ENCODE measurements at regions not wholly inside any gene's neighbourhood (a gene's known extent, or its start where the extent isn't known, plus 50 kb on each side); places are given as distances from the start of the nearest gene placed in this dataset.

GRCh38 chrX:149346306-149346705 is 158.8 kb downstream of the IDS start:
- no peak overlapping the region for H3K27ac ChIP-seq (ENCODE audit: low read depth, low read length)
- no peaks in the 10 kb centered on the region for H3K9me3 ChIP-seq (ENCODE audit: control insufficient read depth, insufficient read depth, low read length)
- no peaks in the 10 kb centered on the region for H3K27me3 ChIP-seq (ENCODE audit: control insufficient read depth, insufficient read depth, low read length)
- ChIA-PET POLR2A (no interaction called here), CTCF (no interaction called here)
- TF ChIP-seq CTCF (IDR thresholded peaks at IDR 0.05; ENCODE audit: low read depth, low read length), result no peak
- H3K4me3 ChIP-seq (ENCODE audit: low read depth, low read length), result no peak overlapping the region
- DNase-seq (ENCODE audit: low read depth, low spot score), result no peak

GRCh38 chrX:149322316-149322715 is 182.8 kb downstream of the IDS start:
- no peak overlapping the region for H3K4me3 ChIP-seq (ENCODE audit: low read depth, low read length)
- DNase-seq (ENCODE audit: low read depth, low spot score), result no peak
- ChIA-PET POLR2A (no interaction called here), CTCF (no interaction called here)
- H3K9me3 ChIP-seq (ENCODE audit: control insufficient read depth, insufficient read depth, low read length), result no peaks in the 10 kb centered on the region
- H3K27ac ChIP-seq (ENCODE audit: low read depth, low read length), result no peak overlapping the region
- no peaks in the 10 kb centered on the region for H3K27me3 ChIP-seq (ENCODE audit: control insufficient read depth, insufficient read depth, low read length)
- no peak for TF ChIP-seq CTCF (IDR thresholded peaks at IDR 0.05; ENCODE audit: low read depth, low read length)

- Histone ChIP-seq H3K27ac (ENCODE audit: low read depth, low read length) (no peak overlapping the region), H3K27me3 (ENCODE audit: control insufficient read depth, insufficient read depth, low read length) (no peaks in the 10 kb centered on the region), H3K9me3 (ENCODE audit: control insufficient read depth, insufficient read depth, low read length) (no peaks in the 10 kb centered on the region), H3K4me3 (ENCODE audit: low read depth, low read length) (no peak overlapping the region)
- CTCF ChIA-PET, result no interaction called here
- DNase-seq (ENCODE audit: low read depth, low spot score), result no peak
- POLR2A ChIA-PET, result no interaction called here
- TF ChIP-seq CTCF (IDR thresholded peaks at IDR 0.05; ENCODE audit: low read depth, low read length), result no peak
Measured at GRCh38 chrX:149313871-149314371, 191.2 kb downstream of the IDS start.

- Histone ChIP-seq H3K27ac (ENCODE audit: low read depth, low read length) (no peak overlapping the region), H3K4me3 (ENCODE audit: low read depth, low read length) (no peak overlapping the region), H3K9me3 (ENCODE audit: control insufficient read depth, insufficient read depth, low read length) (no peaks in the 10 kb centered on the region), H3K27me3 (ENCODE audit: control insufficient read depth, insufficient read depth, low read length) (no peaks in the 10 kb centered on the region)
- POLR2A ChIA-PET, result no interaction called here
- TF ChIP-seq CTCF (IDR thresholded peaks at IDR 0.05; ENCODE audit: low read depth, low read length), result no peak
- DNase-seq (ENCODE audit: low read depth, low spot score), result no peak
- CTCF ChIA-PET, result no interaction called here
Measured at GRCh38 chrX:149312988-149313387, 192.1 kb downstream of the IDS start.

- no peak for DNase-seq (ENCODE audit: low read depth, low spot score)
- CTCF ChIA-PET, result no interaction called here
- Histone ChIP-seq H3K9me3 (ENCODE audit: control insufficient read depth, insufficient read depth, low read length) (no peaks in the 10 kb centered on the region), H3K27me3 (ENCODE audit: control insufficient read depth, insufficient read depth, low read length) (no peaks in the 10 kb centered on the region), H3K4me3 (ENCODE audit: low read depth, low read length) (no peak overlapping the region), H3K27ac (ENCODE audit: low read depth, low read length) (no peak overlapping the region)
- TF ChIP-seq CTCF (IDR thresholded peaks at IDR 0.05; ENCODE audit: low read depth, low read length), result no peak
- POLR2A ChIA-PET, result no interaction called here
Measured at GRCh38 chrX:149312097-149312496, 193.0 kb downstream of the IDS start.

Measured in AG04450 (cell line).